GM23338 (cell line): ENCODE measurements at regions not wholly inside any gene's neighbourhood (a gene's known extent, or its start where the extent isn't known, plus 50 kb on each side); places are given as distances from the start of the nearest gene placed in this dataset.
"Not testable (repeated sequence)": the region's sequence is repeated elsewhere in the genome, so short reads cannot be mapped to it uniquely, and the experiment has no call there.

ENCODE experiments used
- ATAC-seq: fragments of 200-7000 bp; cut with Tn5 transposase; 3 replicates; pipeline ENCODE4 v1.9.1; 2020
- DNase-seq: peaks from one replicate; pipeline ENCODE4 v3.0.0-alpha.2; 2015; ENCODE audit warnings: low spot score
- H2AFZ ChIP-seq: fragments of 200-600 bp; sonication (generic); 2 replicates; pipeline ENCODE4 v1.8.0; 2016; ENCODE audit warnings: antibody characterized with exemption, mild to moderate bottlenecking, moderate library complexity
- H3F3A ChIP-seq: fragments of 200-600 bp; sonication (generic); replicated peaks from 2 replicates; pipeline ENCODE4 v1.8.0; 2017; ENCODE audit warnings: antibody characterized with exemption, mixed run types, low read depth
- H3K27ac ChIP-seq: fragments of 200-600 bp; sonication (generic); 2 replicates; pipeline ENCODE4 v1.6.1; 2016; ENCODE audit warnings: low read depth
- H3K27me3 ChIP-seq: fragments of 200-600 bp; sonication (generic); 2 replicates; pipeline ENCODE4 v1.8.0; 2016; ENCODE audit warnings: mild to moderate bottlenecking, mixed run types, moderate library complexity; ENCODE audit not compliant: insufficient read depth
- H3K36me3 ChIP-seq: fragments of 200-600 bp; sonication (generic); 2 replicates; pipeline ENCODE4 v1.8.0; 2016; ENCODE audit warnings: mild to moderate bottlenecking; ENCODE audit not compliant: insufficient read depth
- H3K4me1 ChIP-seq: fragments of 200-600 bp; sonication (generic); 2 replicates; pipeline ENCODE4 v1.8.0; 2016; ENCODE audit warnings: mild to moderate bottlenecking, moderate library complexity; ENCODE audit not compliant: insufficient read depth
- H3K4me2 ChIP-seq: fragments of 200-600 bp; sonication (generic); 2 replicates; pipeline ENCODE4 v1.7.1; 2017; ENCODE audit warnings: mixed run types
- H3K4me3 ChIP-seq: fragments of 200-600 bp; sonication (generic); 2 replicates; pipeline ENCODE4 v1.6.1; 2016; ENCODE audit warnings: mixed run types
- H3K79me2 ChIP-seq: fragments of 200-600 bp; sonication (generic); replicated peaks from 2 replicates; pipeline ENCODE4 v1.8.0; 2017; ENCODE audit warnings: mild to moderate bottlenecking; ENCODE audit not compliant: insufficient read depth
- H3K9me2 ChIP-seq: fragments of 200-600 bp; sonication (generic); 2 replicates; pipeline ENCODE4 v1.8.0; 2017; ENCODE audit not compliant: insufficient read depth
- H4K20me1 ChIP-seq: fragments of 200-600 bp; sonication (generic); replicated peaks from 2 replicates; pipeline ENCODE4 v1.8.0; 2017; ENCODE audit warnings: mild to moderate bottlenecking; ENCODE audit not compliant: insufficient read depth
- H3K27ac Mint-ChIP-seq: 2 replicates; pipeline ENCODE4 v1.8.0; 2020; ENCODE audit warnings: inconsistent platforms, mild to moderate bottlenecking, moderate library complexity, mixed read lengths
- H3K27me3 Mint-ChIP-seq: 3 replicates; pipeline ENCODE4 v1.8.0; 2022; ENCODE audit warnings: low read depth, mild to moderate bottlenecking, moderate library complexity, mixed read lengths, inconsistent platforms; ENCODE audit not compliant: insufficient read depth, poor library complexity
- H3K36me3 Mint-ChIP-seq: 3 replicates; pipeline ENCODE4 v1.8.0; 2021; ENCODE audit warnings: low read depth, mild to moderate bottlenecking, inconsistent platforms, moderate library complexity, mixed read lengths
- H3K4me1 Mint-ChIP-seq: 3 replicates; pipeline ENCODE4 v1.8.0; 2020; ENCODE audit warnings: mild to moderate bottlenecking, inconsistent platforms, mixed read lengths
- H3K4me3 Mint-ChIP-seq: 3 replicates; pipeline ENCODE4 v1.8.0; 2021; ENCODE audit warnings: moderate library complexity, mild to moderate bottlenecking, inconsistent platforms, mixed read lengths
- H3K9me3 Mint-ChIP-seq: 3 replicates; pipeline ENCODE4 v1.8.0; 2020; ENCODE audit warnings: moderate library complexity, mild to moderate bottlenecking, inconsistent platforms, mixed read lengths
- CREB1 ChIP-seq: fragments of 250-450 bp; sonication (Bioruptor Pico); IDR thresholded peaks from 2 replicates; pipeline ENCODE4 v1.5.0; 2020; ENCODE audit warnings: low read depth, mild to moderate bottlenecking, moderate library complexity
- EZH2 ChIP-seq: fragments of 200-600 bp; sonication (generic); IDR thresholded peaks from one replicate; pipeline ENCODE4 v1.8.0; 2017; ENCODE audit warnings: antibody characterized with exemption, mild to moderate bottlenecking, low read depth; ENCODE audit not compliant: unreplicated experiment
- EZH2phosphoT487 ChIP-seq: fragments of 200-600 bp; sonication (generic); IDR thresholded peaks from one replicate; pipeline ENCODE4 v1.8.1; 2018; ENCODE audit warnings: antibody characterized with exemption; ENCODE audit not compliant: unreplicated experiment
- JUNB ChIP-seq: IDR thresholded peaks from one replicate; pipeline ENCODE4 v1.6.1; 2016; ENCODE audit warnings: antibody characterized with exemption; ENCODE audit not compliant: unreplicated experiment
- NANOG ChIP-seq: IDR thresholded peaks from 2 replicates; pipeline ENCODE4 v1.6.1; 2016; ENCODE audit warnings: antibody characterized with exemption, borderline replicate concordance
- POLR2AphosphoS5 ChIP-seq: IDR thresholded peaks from 2 replicates; pipeline ENCODE4 v1.6.1; 2016; ENCODE audit warnings: antibody characterized with exemption, low read depth
- STAT1 ChIP-seq: IDR thresholded peaks from one replicate; pipeline ENCODE4 v1.6.1; 2016; ENCODE audit warnings: antibody characterized with exemption; ENCODE audit not compliant: unreplicated experiment
- ZNF114 ChIP-seq: fragments of 250-450 bp; sonication (Bioruptor Pico); IDR thresholded peaks from 2 replicates; pipeline ENCODE4 v1.5.0; 2020; ENCODE audit warnings: mild to moderate bottlenecking, moderate library complexity
- ZNF331 ChIP-seq: fragments of 250-450 bp; sonication (Bioruptor Pico); IDR thresholded peaks from 2 replicates; pipeline ENCODE4 v1.5.0; 2020; ENCODE audit warnings: low read depth, mild to moderate bottlenecking, moderate library complexity
- TF ChIP-seq, protein P1 (sequence below): IDR thresholded peaks from 2 replicates; pipeline ENCODE4 v1.6.1; 2016; ENCODE audit warnings: antibody characterized with exemption
- TF ChIP-seq, protein P2 (sequence below): IDR thresholded peaks from one replicate; pipeline ENCODE4 v1.6.1; 2018; ENCODE audit warnings: antibody characterized with exemption; ENCODE audit not compliant: unreplicated experiment
- TF ChIP-seq, protein P3 (sequence below), 2 experiments: fragments of 200-600 bp in 1 of 2; sonication (generic) in 1 of 2; conservative IDR thresholded peaks; 2 replicates each; pipeline versions ENCODE4 v1.5.1 to v1.6.1; 2016 to 2017; ENCODE audit warnings: antibody characterized with exemption in 2 of 2, low read depth in 2 of 2, mild to moderate bottlenecking in 2 of 2, moderate library complexity in 1 of 2

GRCh38 chr6:92219987-92220386 lies 1199.4 kb downstream of the EPHA7 start:
- DNase-seq, H3K4me2 ChIP-seq, H3K9me2 ChIP-seq, ATAC-seq, H3K4me1 ChIP-seq, H3K27me3 Mint-ChIP-seq, H3K27me3 ChIP-seq, H3F3A ChIP-seq, H3K36me3 ChIP-seq, H2AFZ ChIP-seq, H3K27ac ChIP-seq, H3K4me1 Mint-ChIP-seq, H3K4me3 ChIP-seq, H4K20me1 ChIP-seq, H3K79me2 ChIP-seq, H3K27ac Mint-ChIP-seq, H3K4me3 Mint-ChIP-seq: not testable (repeated sequence)
- H3K9me3 Mint-ChIP-seq: peaks cover 24% of the 10 kb centered on the region
- H3K36me3 Mint-ChIP-seq: peaks cover 12% of the 10 kb centered on the region

- H3K9me2 ChIP-seq: peaks cover 7% of the 10 kb centered on the region; the same call in 1 of the 2 replicates
- H3K27me3 ChIP-seq: no peaks in the 10 kb centered on the region
- no peak overlapping the region for H3K4me3 ChIP-seq
- no peak overlapping the region for H2AFZ ChIP-seq
- DNase-seq (no peak), ATAC-seq (no peak)
- H3K4me2 ChIP-seq: no peak overlapping the region
- no peaks in the 10 kb centered on the region for H3K4me1 ChIP-seq
- H3K27ac ChIP-seq: no peak overlapping the region
- H3K4me1 Mint-ChIP-seq: no peaks in the 10 kb centered on the region
- no peak overlapping the region for H3K4me3 Mint-ChIP-seq
- peaks cover 4% of the 10 kb centered on the region; the same call in 1 of the 2 replicates for H3K36me3 ChIP-seq
- no peaks in the 10 kb centered on the region for H3F3A ChIP-seq
- H4K20me1 ChIP-seq: no peaks in the 10 kb centered on the region
- H3K79me2 ChIP-seq: no peaks in the 10 kb centered on the region
- H3K36me3 Mint-ChIP-seq: peaks cover 15% of the 10 kb centered on the region
- H3K9me3 Mint-ChIP-seq: peaks cover 28% of the 10 kb centered on the region
- H3K27ac Mint-ChIP-seq: no peak overlapping the region
- no peaks in the 10 kb centered on the region for H3K27me3 Mint-ChIP-seq
- TF ChIP-seq EZH2phosphoT487 (no peak), POLR2AphosphoS5 (no peak), STAT1 (no peak), NANOG (no peak), CREB1 (CRISPR knock-in tag) (no peak), EZH2 (no peak), ZNF114 (CRISPR knock-in tag) (no peak), ZNF331 (CRISPR knock-in tag) (no peak), JUNB (no peak)
- TF ChIP-seq, protein P1, sequence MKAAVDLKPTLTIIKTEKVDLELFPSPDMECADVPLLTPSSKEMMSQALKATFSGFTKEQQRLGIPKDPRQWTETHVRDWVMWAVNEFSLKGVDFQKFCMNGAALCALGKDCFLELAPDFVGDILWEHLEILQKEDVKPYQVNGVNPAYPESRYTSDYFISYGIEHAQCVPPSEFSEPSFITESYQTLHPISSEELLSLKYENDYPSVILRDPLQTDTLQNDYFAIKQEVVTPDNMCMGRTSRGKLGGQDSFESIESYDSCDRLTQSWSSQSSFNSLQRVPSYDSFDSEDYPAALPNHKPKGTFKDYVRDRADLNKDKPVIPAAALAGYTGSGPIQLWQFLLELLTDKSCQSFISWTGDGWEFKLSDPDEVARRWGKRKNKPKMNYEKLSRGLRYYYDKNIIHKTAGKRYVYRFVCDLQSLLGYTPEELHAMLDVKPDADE: no peak
- TF ChIP-seq, protein P2, sequence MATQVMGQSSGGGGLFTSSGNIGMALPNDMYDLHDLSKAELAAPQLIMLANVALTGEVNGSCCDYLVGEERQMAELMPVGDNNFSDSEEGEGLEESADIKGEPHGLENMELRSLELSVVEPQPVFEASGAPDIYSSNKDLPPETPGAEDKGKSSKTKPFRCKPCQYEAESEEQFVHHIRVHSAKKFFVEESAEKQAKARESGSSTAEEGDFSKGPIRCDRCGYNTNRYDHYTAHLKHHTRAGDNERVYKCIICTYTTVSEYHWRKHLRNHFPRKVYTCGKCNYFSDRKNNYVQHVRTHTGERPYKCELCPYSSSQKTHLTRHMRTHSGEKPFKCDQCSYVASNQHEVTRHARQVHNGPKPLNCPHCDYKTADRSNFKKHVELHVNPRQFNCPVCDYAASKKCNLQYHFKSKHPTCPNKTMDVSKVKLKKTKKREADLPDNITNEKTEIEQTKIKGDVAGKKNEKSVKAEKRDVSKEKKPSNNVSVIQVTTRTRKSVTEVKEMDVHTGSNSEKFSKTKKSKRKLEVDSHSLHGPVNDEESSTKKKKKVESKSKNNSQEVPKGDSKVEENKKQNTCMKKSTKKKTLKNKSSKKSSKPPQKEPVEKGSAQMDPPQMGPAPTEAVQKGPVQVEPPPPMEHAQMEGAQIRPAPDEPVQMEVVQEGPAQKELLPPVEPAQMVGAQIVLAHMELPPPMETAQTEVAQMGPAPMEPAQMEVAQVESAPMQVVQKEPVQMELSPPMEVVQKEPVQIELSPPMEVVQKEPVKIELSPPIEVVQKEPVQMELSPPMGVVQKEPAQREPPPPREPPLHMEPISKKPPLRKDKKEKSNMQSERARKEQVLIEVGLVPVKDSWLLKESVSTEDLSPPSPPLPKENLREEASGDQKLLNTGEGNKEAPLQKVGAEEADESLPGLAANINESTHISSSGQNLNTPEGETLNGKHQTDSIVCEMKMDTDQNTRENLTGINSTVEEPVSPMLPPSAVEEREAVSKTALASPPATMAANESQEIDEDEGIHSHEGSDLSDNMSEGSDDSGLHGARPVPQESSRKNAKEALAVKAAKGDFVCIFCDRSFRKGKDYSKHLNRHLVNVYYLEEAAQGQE: no peak
- TF ChIP-seq, protein P3, sequence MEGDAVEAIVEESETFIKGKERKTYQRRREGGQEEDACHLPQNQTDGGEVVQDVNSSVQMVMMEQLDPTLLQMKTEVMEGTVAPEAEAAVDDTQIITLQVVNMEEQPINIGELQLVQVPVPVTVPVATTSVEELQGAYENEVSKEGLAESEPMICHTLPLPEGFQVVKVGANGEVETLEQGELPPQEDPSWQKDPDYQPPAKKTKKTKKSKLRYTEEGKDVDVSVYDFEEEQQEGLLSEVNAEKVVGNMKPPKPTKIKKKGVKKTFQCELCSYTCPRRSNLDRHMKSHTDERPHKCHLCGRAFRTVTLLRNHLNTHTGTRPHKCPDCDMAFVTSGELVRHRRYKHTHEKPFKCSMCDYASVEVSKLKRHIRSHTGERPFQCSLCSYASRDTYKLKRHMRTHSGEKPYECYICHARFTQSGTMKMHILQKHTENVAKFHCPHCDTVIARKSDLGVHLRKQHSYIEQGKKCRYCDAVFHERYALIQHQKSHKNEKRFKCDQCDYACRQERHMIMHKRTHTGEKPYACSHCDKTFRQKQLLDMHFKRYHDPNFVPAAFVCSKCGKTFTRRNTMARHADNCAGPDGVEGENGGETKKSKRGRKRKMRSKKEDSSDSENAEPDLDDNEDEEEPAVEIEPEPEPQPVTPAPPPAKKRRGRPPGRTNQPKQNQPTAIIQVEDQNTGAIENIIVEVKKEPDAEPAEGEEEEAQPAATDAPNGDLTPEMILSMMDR (conservative IDR thresholded peaks at IDR 0.05; ENCODE audit: low read depth in 2 of 2): no peak
Measured at GRCh38 chr6:92216717-92217116, 1202.6 kb downstream of the EPHA7 start.
